ENCODE measurements at regions not wholly inside any gene's neighbourhood (a gene's known extent, or its start where the extent isn't known, plus 50 kb on each side); places are given as distances from the start of the nearest gene placed in this dataset.

- no peak for TF ChIP-seq CTCF (IDR thresholded peaks at IDR 0.05)
- no peak for TF ChIP-seq POLR2A (IDR thresholded peaks at IDR 0.05)
Observed at GRCh38 chr2:80858965-80859364, 554.4 kb upstream of the LRRTM1 start.

All from testis (tissue), 2 donors.